ENCODE measurements at regions not wholly inside any gene's neighbourhood (a gene's known extent, or its start where the extent isn't known, plus 50 kb on each side); places are given as distances from the start of the nearest gene placed in this dataset.
A peak's percentile ranks its signal among the peaks of the same experiment; 100 is the strongest.

GRCh38 chr3:177306252-177306651, 109.0 kb upstream of the TBL1XR1 start:
- no peak for DNase-seq

GRCh38 chr3:177307391-177307790, 110.1 kb upstream of the TBL1XR1 start:
- DNase-seq, result no peak

GRCh38 chr3:177307826-177308225, 110.5 kb upstream of the TBL1XR1 start:
- DNase-seq, result no peak

GRCh38 chr3:177308286-177308685, 111.0 kb upstream of the TBL1XR1 start:
- DNase-seq, result no peak

- no peak for DNase-seq
Measured at GRCh38 chr3:177308911-177309310, 111.6 kb upstream of the TBL1XR1 start.

- no peak for DNase-seq
Measured at GRCh38 chr3:177312491-177312890, 115.2 kb upstream of the TBL1XR1 start.

- no peak for DNase-seq
Measured at GRCh38 chr3:177314897-177315296, 117.6 kb upstream of the TBL1XR1 start.

GRCh38 chr3:177317247-177317646, 120.0 kb upstream of the TBL1XR1 start:
- DNase-seq, result no peak

- DNase-seq, result no peak
Measured at GRCh38 chr3:177318559-177318958, 121.3 kb upstream of the TBL1XR1 start.

GRCh38 chr3:177320765-177321247, 123.5 kb upstream of the TBL1XR1 start:
- DNase-seq, result no peak

- DNase-seq, result no peak
Measured at GRCh38 chr3:177321819-177322218, 124.5 kb upstream of the TBL1XR1 start.

GRCh38 chr3:177322881-177323280, 125.6 kb upstream of the TBL1XR1 start:
- no peak for DNase-seq

GRCh38 chr3:177329854-177330253, 132.6 kb upstream of the TBL1XR1 start:
- DNase-seq, result no peak

GRCh38 chr3:177330779-177331178, 133.5 kb upstream of the TBL1XR1 start:
- DNase-seq, result peak; percentile 46

GRCh38 chr3:177331203-177331835, 134.0 kb upstream of the TBL1XR1 start:
- no peak for DNase-seq

GRCh38 chr3:177332955-177333354, 135.7 kb upstream of the TBL1XR1 start:
- no peak for DNase-seq

- DNase-seq, result no peak
Measured at GRCh38 chr3:177333533-177334520, 136.5 kb upstream of the TBL1XR1 start.

- DNase-seq, result no peak
Measured at GRCh38 chr3:177334803-177335202, 137.5 kb upstream of the TBL1XR1 start.

GRCh38 chr3:177335728-177336127, 138.4 kb upstream of the TBL1XR1 start:
- no peak for DNase-seq

- no peak for DNase-seq
Measured at GRCh38 chr3:177336873-177337450, 139.7 kb upstream of the TBL1XR1 start.

- DNase-seq, result no peak
Measured at GRCh38 chr3:177337541-177338331, 140.5 kb upstream of the TBL1XR1 start.

GRCh38 chr3:177338697-177339219, 141.5 kb upstream of the TBL1XR1 start:
- no peak for DNase-seq

Data from DMS153 (cell line).